GM12873 (cell line): ENCODE measurements at regions not wholly inside any gene's neighbourhood (a gene's known extent, or its start where the extent isn't known, plus 50 kb on each side); places are given as distances from the start of the nearest gene placed in this dataset.

ENCODE experiments used
- CTCF ChIP-seq: IDR thresholded peaks from 2 replicates; pipeline ENCODE4 v1.5.1; 2012; ENCODE audit warnings: low read depth, mild to moderate bottlenecking, moderate library complexity, low read length, control low read depth; ENCODE audit not compliant: insufficient read depth; ENCODE audit errors: missing control alignments

GRCh38 chr16:73290258-73290657, 242.3 kb upstream of the ZFHX3 start:
- TF ChIP-seq CTCF = no peak

DNA sequence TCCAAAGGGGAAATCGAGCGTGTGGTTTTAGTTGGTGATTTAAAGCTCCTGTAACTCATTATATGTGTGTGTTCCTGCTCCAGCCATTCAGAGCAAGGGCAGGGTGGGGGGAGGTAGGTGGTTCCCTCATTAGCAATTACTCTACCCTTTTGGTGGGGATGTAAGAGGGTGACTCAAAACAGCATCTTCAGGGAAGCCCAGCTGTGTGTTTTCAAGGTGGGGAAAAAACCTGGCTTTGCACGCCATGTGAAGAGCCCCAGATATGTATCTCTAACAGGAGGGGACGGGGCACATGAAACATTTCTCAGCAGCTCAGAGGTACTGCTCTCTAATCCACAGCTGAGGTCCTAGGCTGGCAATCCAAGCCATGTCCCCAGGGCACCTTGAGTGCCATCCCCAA, 241.3 kb upstream of the ZFHX3 start:
- TF ChIP-seq CTCF = no peak

GRCh38 chr16:73288520-73288919, 240.6 kb upstream of the ZFHX3 start:
- no peak for TF ChIP-seq CTCF

- TF ChIP-seq CTCF = no peak
These were observed 240.0 kb upstream of the ZFHX3 start for GRCh38 chr16:73287859-73288405.

GRCh38 chr16:73286346-73287267, 238.7 kb upstream of the ZFHX3 start:
- TF ChIP-seq CTCF = no peak

- no peak for TF ChIP-seq CTCF
These were observed 237.7 kb upstream of the ZFHX3 start for GRCh38 chr16:73285436-73286201.

GRCh38 chr16:73280388-73280787, 232.5 kb upstream of the ZFHX3 start:
- no peak for TF ChIP-seq CTCF
